ENCODE measurements at regions not wholly inside any gene's neighbourhood (a gene's known extent, or its start where the extent isn't known, plus 50 kb on each side); places are given as distances from the start of the nearest gene placed in this dataset.

GRCh38 chr5:2833556-2833955 is 82.1 kb upstream of the IRX2 start:
- TF ChIP-seq, protein P1, sequence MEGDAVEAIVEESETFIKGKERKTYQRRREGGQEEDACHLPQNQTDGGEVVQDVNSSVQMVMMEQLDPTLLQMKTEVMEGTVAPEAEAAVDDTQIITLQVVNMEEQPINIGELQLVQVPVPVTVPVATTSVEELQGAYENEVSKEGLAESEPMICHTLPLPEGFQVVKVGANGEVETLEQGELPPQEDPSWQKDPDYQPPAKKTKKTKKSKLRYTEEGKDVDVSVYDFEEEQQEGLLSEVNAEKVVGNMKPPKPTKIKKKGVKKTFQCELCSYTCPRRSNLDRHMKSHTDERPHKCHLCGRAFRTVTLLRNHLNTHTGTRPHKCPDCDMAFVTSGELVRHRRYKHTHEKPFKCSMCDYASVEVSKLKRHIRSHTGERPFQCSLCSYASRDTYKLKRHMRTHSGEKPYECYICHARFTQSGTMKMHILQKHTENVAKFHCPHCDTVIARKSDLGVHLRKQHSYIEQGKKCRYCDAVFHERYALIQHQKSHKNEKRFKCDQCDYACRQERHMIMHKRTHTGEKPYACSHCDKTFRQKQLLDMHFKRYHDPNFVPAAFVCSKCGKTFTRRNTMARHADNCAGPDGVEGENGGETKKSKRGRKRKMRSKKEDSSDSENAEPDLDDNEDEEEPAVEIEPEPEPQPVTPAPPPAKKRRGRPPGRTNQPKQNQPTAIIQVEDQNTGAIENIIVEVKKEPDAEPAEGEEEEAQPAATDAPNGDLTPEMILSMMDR (IDR thresholded peaks at IDR 0.05) = no peak
- no peak for TF ChIP-seq SIN3A (IDR thresholded peaks at IDR 0.05; ENCODE audit: borderline replicate concordance, insufficient read depth, low read depth, low read length)
- no peak for TF ChIP-seq POLR2AphosphoS5 (IDR thresholded peaks at IDR 0.05; ENCODE audit: low read depth, low read length)
- no peak for TF ChIP-seq TCF7L2 (IDR thresholded peaks at IDR 0.05; ENCODE audit: low read depth, low read length)

All from Panc1 (cell line).